CD4-positive, alpha-beta T cell (primary cell): ENCODE measurements at regions not wholly inside any gene's neighbourhood (a gene's known extent, or its start where the extent isn't known, plus 50 kb on each side); places are given as distances from the start of the nearest gene placed in this dataset.
"Not testable (repeated sequence)": the region's sequence is repeated elsewhere in the genome, so short reads cannot be mapped to it uniquely, and the experiment has no call there.

Experiments used
- ATAC-seq: fragments of 200-7000 bp; cut with Tn5 transposase; one replicate; pipeline ENCODE4 v1.10.0; 2022; ENCODE audit warnings: mild to moderate bottlenecking; ENCODE audit not compliant: poor library complexity
- CTCF ChIA-PET: fragments of 350-600 bp; sonication (Branson Sonifier 250); formaldehyde crosslinking; loops from one replicate; lab custom pipeline; 2021; ENCODE audit warnings: antibody characterized with exemption, inconsistent platforms; lab: Charles Lee
- POLR2A ChIA-PET: fragments of 350-600 bp; sonication (Branson Sonifier 250); formaldehyde crosslinking; loops from one replicate; lab custom pipeline; 2021; ENCODE audit warnings: antibody characterized with exemption, inconsistent platforms; lab: Charles Lee
- DNase-seq, 14 experiments: peaks; one replicate each; pipeline ENCODE4 v3.0.0-alpha.2; 2013 to 2020; ENCODE audit warnings: mixed read lengths in 2 of 14
- H3K27ac ChIP-seq, 2 donors: one replicate each; pipeline versions ENCODE4 v1.5.1 to v1.7.0; 2013; ENCODE audit warnings: low read length in 2 of 2, low read depth in 1 of 2, mild to moderate bottlenecking in 1 of 2
- H3K27me3 ChIP-seq, 2 experiments: 1 replicate in 1 of 2; 2 replicates in 1 of 2; pipeline versions ENCODE4 v1.6.1 to v1.7.0; 2013; ENCODE audit warnings: low read length in 2 of 2, control low read depth in 1 of 2, mild to moderate bottlenecking in 1 of 2, moderate library complexity in 1 of 2; ENCODE audit not compliant: insufficient read depth in 2 of 2, control insufficient read depth in 1 of 2
- H3K36me3 ChIP-seq: one replicate; pipeline ENCODE4 v1.6.1; 2013; ENCODE audit warnings: low read length, control low read depth; ENCODE audit not compliant: insufficient read depth
- H3K4me1 ChIP-seq: one replicate; pipeline ENCODE4 v1.6.1; 2013; ENCODE audit warnings: low read length, control low read depth; ENCODE audit not compliant: insufficient read depth
- H3K4me3 ChIP-seq: one replicate; pipeline ENCODE4 v1.5.1; 2013; ENCODE audit warnings: mild to moderate bottlenecking, low read length, moderate library complexity
- H3K9me3 ChIP-seq, 2 experiments: 1 replicate in 1 of 2; 2 replicates in 1 of 2; pipeline versions ENCODE4 v1.6.1 to v1.7.0; 2013; ENCODE audit warnings: low read length in 2 of 2, mild to moderate bottlenecking in 2 of 2, control low read depth in 1 of 2, moderate library complexity in 1 of 2; ENCODE audit not compliant: control insufficient read depth in 1 of 2, insufficient read depth in 1 of 2
- H3K27ac Mint-ChIP-seq: one replicate; pipeline ENCODE4 v1.8.0; 2020; ENCODE audit warnings: mixed read lengths
- H3K27me3 Mint-ChIP-seq: one replicate; pipeline ENCODE4 v1.8.0; 2021; ENCODE audit warnings: mixed read lengths
- H3K36me3 Mint-ChIP-seq: one replicate; pipeline ENCODE4 v1.8.0; 2021; ENCODE audit warnings: low read depth, mixed read lengths
- H3K4me1 Mint-ChIP-seq: one replicate; pipeline ENCODE4 v1.8.0; 2021; ENCODE audit warnings: low read depth, mixed read lengths
- H3K4me3 Mint-ChIP-seq: one replicate; pipeline ENCODE4 v1.8.0; 2020; ENCODE audit warnings: mild to moderate bottlenecking, mixed read lengths
- H3K9me3 Mint-ChIP-seq: one replicate; pipeline ENCODE4 v1.8.0; 2020; ENCODE audit warnings: mixed read lengths
- CTCF ChIP-seq: fragments of 200-600 bp; IDR thresholded peaks from one replicate; pipeline ENCODE4 v1.8.0; 2022; ENCODE audit warnings: antibody characterized with exemption, mild to moderate bottlenecking
- intact Hi-C, 2 experiments: fragments of 100-400 bp; cut with DNase I in 1 of 2; cut with micrococcal nuclease in 1 of 2; formaldehyde crosslinking; loops; one replicate each; pipeline versions ENCODE4 v1.15.1 to v1.9.0; 2023 to 2025; cut with DNase I, micrococcal nuclease

GRCh38 chr4:170697045-170697444 is 607.3 kb upstream of the AADAT start:
- no peak for TF ChIP-seq CTCF
- DNase-seq (no peak), ATAC-seq (no peak)
- H3K27ac Mint-ChIP-seq: no peak overlapping the region
- CTCF ChIA-PET: no interaction called here
- no peaks in the 10 kb centered on the region for H3K36me3 Mint-ChIP-seq
- Histone ChIP-seq H3K36me3 (no peaks in the 10 kb centered on the region), H3K27me3 (no peaks in the 10 kb centered on the region), H3K4me1 (no peaks in the 10 kb centered on the region), H3K4me3 (no peak overlapping the region), H3K9me3 (no peaks in the 10 kb centered on the region), H3K27ac (no peak overlapping the region)
- no peaks in the 10 kb centered on the region for H3K27me3 Mint-ChIP-seq
- POLR2A ChIA-PET: no interaction called here
- H3K4me1 Mint-ChIP-seq: no peaks in the 10 kb centered on the region
- peaks cover 6% of the 10 kb centered on the region for H3K9me3 Mint-ChIP-seq
- no peak overlapping the region for H3K4me3 Mint-ChIP-seq
- intact Hi-C loops: no loop called here

- DNase-seq (no peak), ATAC-seq (no peak)
- Mint-ChIP-seq H3K27me3 (no peaks in the 10 kb centered on the region), H3K9me3 (no peaks in the 10 kb centered on the region), H3K4me3 (no peak overlapping the region), H3K36me3 (no peaks in the 10 kb centered on the region), H3K27ac (no peak overlapping the region), H3K4me1 (no peaks in the 10 kb centered on the region)
- Histone ChIP-seq H3K27ac (no peak overlapping the region), H3K27me3 (no peaks in the 10 kb centered on the region), H3K9me3 (no peaks in the 10 kb centered on the region), H3K36me3 (no peaks in the 10 kb centered on the region), H3K4me3 (no peak overlapping the region), H3K4me1 (no peaks in the 10 kb centered on the region)
- intact Hi-C loops: no loop called here
- TF ChIP-seq CTCF: no peak
- POLR2A ChIA-PET: no interaction called here
- CTCF ChIA-PET: no interaction called here
Measured at GRCh38 chr4:170691168-170691567, 601.4 kb upstream of the AADAT start.

- Histone ChIP-seq H3K27me3 (no peaks in the 10 kb centered on the region), H3K27ac (no peak overlapping the region), H3K4me3 (no peak overlapping the region), H3K36me3 (no peaks in the 10 kb centered on the region), H3K9me3 (no peaks in the 10 kb centered on the region), H3K4me1 (no peaks in the 10 kb centered on the region)
- DNase-seq (no peak), ATAC-seq (no peak)
- Mint-ChIP-seq H3K27me3 (no peaks in the 10 kb centered on the region), H3K9me3 (no peaks in the 10 kb centered on the region), H3K4me1 (no peaks in the 10 kb centered on the region), H3K27ac (no peak overlapping the region), H3K36me3 (no peaks in the 10 kb centered on the region), H3K4me3 (no peak overlapping the region)
- intact Hi-C loops: no loop called here
- ChIA-PET CTCF (no interaction called here), POLR2A (no interaction called here)
- no peak for TF ChIP-seq CTCF
Measured at GRCh38 chr4:170687751-170688150, 598.0 kb upstream of the AADAT start.

- ATAC-seq, H3K27me3 ChIP-seq, H3K36me3 ChIP-seq, H3K4me1 ChIP-seq, H3K27ac ChIP-seq, POLR2A ChIA-PET, H3K4me3 Mint-ChIP-seq, H3K27me3 Mint-ChIP-seq, H3K36me3 Mint-ChIP-seq, H3K4me3 ChIP-seq, intact Hi-C loops, H3K9me3 ChIP-seq, H3K27ac Mint-ChIP-seq, DNase-seq, CTCF ChIA-PET, H3K9me3 Mint-ChIP-seq, H3K4me1 Mint-ChIP-seq: not testable (repeated sequence)
Measured at GRCh38 chr4:170685701-170686100, 595.9 kb upstream of the AADAT start.
